Fibroblast of skin of left quadriceps (primary cell): ENCODE measurements at regions not wholly inside any gene's neighbourhood (a gene's known extent, or its start where the extent isn't known, plus 50 kb on each side); places are given as distances from the start of the nearest gene placed in this dataset.

ENCODE experiments used
- DNase-seq, 2 experiments: peaks; one replicate each; pipeline ENCODE4 v3.0.0-alpha.2; 2013; ENCODE audit warnings: low read depth in 2 of 2

DNA sequence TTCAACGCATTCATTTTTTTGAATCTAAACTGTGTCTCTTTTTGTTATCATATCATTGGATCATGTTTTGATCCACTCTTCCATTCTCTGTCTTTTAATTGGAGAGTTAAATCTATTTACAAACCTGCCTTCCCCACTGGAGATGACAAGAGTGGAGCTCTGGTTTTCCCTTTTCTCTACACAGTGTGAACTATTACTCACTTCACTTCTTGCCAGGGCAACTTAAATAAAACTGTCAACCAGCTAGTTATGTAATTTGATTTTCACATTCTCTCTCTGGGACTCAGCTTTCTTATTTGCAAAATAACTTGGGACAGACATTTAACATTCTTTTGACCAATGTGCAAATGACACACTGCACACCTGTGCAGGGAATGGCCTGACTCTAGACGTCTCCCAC lies 230.8 kb upstream of the CST7 start:
- no peak for DNase-seq

DNA sequence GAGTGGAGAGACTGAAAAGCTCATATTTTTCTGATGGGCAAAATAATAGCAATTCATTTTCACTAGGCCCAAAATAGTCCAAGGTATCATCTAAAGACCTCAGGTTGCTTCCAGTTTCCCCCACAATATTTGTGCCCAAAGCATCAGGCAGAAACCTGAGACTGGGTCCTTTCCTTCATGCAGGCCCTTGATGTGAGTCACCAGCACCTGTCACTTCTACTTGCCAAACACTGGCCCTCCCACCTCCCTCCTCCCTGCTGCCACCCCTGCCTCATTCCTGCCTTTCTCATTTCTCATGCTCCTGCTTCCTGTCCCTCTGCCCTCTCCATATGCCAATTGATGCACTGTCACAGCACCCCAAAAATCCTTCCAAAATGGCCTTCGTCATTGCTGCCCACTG lies 230.4 kb upstream of the CST7 start:
- no peak for DNase-seq

DNA sequence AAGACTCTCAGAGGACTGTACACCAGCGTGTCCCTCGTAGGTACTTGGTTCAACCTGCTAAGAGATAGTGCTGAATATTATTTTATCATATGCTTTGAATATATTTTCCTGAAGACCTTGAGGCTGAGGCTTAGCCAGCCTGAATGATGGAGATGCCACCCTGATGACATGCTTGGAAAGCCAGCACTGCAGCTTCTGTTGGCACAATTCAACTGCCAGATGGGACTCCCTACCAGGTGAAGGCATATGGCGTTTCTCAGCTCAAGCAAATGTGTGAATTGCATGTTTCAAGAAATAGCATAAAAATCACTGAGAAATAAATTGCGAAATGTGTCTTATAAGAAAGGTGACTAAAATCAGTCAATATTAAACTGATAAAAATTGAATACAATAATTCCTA lies 228.1 kb upstream of the CST7 start:
- no peak for DNase-seq

DNA sequence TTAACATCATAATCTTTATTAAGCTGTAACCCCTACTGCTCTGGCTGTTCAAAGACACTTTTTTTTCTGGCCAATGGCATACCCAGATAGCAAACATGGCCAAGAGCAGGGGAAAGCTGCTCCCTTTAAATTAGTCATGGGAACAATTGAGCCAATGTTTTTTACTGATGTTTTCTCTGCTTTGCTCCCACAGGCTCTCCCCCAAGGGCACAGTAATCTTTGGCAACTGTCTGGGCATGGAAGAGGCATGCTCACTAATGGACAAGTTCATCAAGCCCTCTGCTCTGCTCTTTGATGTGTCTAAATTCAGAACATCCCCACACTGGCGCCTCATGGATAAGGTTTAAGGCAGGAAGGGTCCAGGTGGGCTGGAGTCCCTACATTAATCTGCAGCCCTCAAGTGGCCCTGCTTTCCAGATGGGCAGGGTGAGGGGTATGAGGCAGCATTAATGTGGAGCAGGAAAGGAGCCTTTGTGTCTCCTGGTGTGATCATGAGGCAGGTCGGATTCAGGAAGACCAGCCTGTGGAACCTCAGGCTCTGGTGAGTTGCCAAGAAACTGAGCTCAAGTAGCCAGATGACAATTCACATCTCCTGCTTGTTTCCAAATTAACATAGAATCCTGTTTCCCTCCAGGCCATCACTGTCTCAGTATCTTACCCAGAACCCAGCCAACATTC lies 227.0 kb upstream of the CST7 start:
- no peak for DNase-seq

DNA sequence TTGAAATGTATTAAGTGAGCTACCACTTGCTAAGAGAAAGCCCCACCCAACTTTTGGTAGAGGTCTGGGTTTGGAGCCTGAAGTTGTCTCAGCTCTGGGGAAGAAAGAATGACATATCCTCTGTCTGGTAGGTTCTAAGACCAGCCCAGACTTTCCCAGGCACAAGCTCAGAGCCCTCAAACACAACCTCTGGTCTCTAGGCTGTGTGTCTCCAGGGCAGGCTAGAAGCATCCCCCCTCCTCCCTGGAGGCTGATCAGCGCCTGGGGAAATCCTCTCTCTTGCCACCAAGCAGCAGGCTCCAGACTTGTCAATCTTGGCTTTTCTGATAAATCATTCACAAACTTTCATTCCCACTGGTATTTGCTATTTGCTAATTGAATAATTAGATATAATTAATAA lies 226.5 kb upstream of the CST7 start:
- DNase-seq, result no peak

DNA sequence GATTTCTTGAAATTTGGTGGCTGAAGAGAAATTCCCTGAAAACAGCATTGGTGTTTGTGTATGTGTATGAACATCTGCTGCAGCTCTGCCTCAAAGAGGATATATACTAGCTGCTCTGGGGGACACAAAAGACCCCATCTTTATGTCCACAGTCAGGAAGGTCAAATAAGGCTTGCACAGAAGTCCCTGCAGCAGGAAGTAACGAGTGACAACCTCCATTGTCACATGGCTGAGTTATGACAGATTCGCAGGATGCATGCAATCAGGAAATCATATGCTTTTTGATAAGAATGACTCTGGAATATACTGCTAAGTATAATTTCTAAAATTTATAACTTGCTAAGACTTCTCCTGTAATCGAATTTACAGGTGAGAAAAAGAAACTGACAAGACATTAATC lies 225.9 kb upstream of the CST7 start:
- no peak for DNase-seq

DNA sequence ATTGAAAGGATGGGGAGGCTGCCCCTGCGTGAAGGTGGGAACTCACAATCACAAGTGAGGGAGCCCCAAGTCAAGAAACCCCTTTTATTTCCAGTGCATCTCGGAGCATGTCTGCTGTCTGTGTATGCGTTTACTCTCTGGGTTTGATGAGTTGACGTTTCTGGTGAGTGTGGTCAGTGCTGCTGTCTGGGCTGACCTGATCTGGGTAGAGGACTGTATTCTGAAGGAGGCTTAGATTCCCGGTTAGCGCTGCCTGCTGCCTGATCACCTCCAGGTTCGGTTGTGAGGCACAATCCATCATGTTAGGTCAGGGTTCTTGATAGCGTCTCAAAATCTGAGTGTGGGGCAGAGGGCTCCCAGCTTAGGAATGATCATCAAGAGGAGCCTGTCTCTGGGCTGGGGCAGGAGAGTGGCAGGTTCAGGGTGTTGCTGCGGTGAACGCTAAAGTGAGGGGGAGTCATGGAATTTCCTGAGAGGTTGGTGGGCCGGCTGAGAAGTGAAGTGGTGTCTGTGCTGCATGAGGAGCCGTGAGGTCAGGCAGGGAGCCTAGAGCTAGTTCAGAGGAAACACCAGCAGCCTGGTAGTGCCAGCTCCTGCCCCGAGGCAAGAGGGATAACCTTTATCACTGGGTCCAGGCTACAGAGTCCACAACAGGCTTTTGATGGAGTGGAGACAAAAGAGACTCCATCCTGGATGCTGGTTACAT lies 225.3 kb upstream of the CST7 start:
- no peak for DNase-seq

DNA sequence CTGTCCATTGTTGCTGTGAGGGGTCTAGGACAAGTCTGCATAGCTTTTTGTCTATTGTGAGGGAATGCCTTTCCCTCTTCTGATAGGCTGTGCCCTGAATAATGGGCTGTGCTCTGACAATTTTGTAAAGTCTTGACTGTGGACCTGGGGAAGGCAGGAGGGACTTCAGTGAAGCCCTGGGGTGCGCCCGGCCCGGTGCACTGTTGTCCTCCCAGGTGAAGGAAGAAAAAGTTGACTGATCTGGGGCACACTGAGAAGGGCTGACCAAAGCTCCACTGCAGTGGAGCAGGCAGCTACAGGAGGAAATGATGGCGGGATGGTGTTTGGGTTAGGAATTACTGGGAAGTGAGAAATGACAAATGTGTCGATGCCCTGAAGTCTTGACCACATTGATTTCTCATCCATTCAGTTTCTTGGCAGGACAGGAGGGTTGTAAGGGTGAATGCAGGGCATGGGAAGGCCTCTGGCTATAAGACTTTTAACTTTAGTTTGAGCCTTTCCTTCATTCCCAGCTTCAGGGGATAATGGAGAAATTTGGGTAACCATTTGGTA lies 224.0 kb upstream of the CST7 start:
- no peak for DNase-seq

DNA sequence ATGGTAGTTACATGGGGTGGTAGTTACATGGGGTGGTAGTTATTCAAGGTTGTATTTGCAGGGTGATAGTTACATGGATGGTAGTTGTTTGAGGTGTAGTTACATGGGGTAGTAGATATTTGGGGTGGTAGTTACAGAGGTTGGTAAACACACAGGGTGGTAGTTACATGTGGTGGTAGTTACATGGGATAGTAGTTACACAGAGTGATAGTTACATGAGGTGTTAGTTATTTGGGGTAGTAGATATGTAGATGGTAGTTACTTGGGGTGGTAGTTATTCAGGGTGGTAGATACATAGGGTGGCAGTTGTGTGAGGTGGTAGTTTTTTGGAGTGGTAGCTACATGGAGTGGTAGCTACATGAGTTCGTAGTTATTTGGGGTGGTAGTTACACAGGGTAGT lies 221.3 kb upstream of the CST7 start:
- DNase-seq, result no peak

DNA sequence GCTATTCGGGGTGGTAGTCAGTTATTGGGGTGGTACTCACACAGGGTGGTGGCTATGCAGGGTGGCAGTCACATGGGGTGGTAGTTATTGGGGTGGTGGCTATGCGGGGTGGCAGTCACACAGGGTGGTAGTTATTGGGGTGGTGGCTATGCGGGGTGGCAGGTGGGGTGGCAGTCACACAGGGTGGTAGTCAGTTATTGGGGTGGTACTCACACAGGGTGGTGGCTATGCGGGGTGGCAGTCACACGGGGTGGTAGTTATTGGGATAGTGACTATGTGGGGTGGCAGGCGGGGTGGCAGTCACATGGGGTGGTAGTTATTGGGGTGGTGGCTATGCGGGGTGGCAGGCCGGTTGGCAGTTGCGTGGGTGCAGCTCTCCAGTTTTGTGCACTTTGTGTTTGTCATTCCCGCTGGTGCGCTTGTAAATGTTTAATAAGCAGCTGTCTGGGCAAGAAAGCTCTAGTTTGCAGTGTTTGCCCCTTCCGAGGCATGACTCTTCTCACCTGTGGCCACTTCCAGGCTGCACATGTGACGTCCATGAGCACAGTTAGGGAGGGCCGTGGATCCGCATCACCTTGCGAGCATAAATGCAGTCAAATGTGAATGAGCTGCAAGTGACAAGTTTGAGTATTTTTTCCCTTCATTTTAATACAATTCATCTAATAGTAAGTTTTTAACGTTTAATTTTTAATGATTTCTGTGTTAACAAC lies 219.0 kb upstream of the CST7 start:
- DNase-seq, result no peak

DNA sequence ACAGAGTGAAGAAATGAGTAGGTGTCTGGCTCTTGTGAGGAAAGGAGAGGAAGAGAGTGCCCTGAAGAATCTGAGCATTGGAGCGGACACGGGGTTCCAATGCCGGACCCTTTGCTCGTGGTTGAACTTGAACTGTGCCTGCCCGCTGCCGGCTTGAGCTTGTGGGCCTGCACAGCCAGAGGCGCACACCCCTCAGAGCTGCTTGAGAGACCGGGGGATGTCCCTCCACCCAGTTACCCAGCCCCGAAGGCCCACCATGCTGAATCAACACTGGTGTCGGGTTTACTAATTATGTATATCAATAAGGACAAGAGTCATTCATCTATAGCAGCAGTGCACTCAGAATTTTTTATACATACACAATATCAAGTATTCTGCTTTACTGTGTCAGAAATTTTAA lies 218.3 kb upstream of the CST7 start:
- DNase-seq, result no peak

DNA sequence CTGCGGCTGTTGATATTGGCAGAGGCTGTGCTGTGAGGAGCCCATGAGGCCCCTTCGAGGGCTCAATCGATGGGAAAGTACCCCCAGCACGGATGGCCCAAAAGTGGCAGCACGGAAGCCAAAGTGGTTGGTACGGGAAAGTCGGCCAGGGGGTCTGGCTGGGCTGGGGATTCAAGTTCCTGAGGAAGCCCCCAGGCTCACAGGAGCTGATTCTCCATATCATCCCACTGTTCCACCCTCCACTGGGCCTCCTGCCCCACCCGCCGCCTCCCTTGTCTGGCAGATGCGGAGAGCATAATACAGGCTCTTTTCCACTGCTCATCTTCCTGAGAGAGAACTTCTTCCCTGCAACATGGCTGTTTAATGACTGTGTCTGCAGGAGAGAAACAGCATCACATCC lies 217.8 kb upstream of the CST7 start:
- DNase-seq, result no peak

DNA sequence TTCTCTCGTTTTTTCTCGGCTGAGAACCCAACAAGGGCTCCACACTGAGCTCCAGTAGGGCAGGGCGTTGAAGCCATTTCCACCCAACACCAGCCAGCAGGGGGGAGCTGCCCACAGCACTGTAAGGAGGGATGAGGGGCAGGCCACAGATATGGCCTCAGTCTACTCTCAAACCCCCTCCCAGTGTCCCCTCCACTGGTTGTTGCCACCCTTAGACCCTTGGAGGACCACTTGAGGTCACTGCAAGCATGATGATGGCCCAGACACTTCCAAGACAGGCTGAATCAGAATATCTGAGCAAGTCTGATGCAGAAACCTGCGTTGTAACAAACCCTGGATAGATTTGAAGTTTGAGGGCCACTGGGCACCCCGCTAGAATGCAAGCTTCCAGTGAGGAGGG lies 217.0 kb upstream of the CST7 start:
- no peak for DNase-seq

DNA sequence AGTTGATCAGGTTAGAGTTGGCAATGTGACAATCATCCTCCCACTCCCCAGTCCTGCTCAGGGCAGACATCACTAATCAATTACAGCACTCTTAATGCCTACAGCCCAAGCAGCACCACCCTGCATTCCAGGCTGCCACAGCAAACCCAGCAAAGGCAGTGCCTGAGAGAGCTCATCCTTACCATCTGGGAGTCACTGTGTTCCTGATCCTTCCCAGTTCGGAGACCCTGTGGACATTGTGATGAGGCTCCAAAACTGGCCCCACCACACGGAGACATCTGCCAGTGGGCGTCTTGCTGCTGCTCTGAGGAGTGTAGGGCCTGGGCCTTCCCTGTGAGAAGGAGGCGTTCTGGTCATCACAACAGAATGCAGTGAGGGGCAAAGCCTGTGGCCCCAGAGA lies 216.5 kb upstream of the CST7 start:
- no peak for DNase-seq

DNA sequence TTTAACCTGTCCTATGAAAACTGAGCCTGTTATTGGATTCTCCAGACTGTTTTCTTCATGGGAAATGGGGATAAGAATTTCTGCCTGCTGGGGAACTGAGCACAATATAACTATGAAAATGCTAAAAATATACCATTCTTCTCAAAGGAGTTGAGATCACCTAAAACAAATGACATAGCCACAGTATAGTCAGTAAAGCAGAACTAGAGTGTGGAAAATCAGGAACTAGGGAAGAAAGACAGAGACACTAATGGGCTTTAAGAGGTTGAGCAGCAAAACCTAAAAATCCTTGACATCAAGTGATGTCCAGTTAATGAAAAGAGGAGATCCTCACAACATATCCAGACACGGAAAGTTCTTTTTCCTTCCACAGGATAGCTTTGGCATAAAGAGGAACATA lies 215.7 kb upstream of the CST7 start:
- no peak for DNase-seq

DNA sequence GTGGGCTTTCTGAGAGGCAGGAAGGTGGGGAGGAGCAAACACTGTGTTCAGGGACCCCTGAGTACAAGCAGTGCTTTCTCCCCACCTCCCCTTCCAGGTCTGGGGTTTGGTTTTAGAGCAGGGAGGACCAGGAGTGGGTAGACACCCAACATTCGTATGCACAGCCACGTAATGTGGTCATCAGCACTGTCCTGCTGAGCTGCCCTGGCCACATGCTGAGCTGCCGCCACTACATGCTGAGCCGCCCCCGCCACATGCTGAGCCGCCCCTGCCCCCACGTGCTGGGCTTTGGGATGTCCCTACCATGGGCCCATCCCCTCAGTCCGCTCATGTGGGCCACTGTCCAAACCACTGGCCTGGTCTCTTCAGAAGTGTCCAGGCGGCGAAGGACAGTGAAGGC lies 214.9 kb upstream of the CST7 start:
- no peak for DNase-seq

DNA sequence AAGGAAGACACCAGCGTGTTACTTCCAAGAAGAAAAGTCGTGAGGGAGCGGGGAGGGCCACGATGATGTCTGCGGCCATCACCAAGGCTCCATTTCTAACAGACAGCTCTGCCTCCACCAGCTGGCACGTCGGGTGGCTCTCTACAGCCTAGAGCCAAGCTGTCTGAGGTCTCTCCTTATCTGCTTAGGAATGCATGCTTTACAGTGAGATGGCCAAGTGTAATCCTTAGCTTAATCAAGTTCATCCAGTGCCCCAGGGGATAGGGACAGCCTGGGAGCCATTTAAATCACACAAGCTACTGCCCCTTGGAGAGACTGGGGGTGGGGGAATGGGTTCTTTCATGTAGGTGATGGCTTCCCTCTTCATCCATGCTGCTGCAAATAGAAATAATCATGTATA lies 213.8 kb upstream of the CST7 start:
- DNase-seq, result no peak

DNA sequence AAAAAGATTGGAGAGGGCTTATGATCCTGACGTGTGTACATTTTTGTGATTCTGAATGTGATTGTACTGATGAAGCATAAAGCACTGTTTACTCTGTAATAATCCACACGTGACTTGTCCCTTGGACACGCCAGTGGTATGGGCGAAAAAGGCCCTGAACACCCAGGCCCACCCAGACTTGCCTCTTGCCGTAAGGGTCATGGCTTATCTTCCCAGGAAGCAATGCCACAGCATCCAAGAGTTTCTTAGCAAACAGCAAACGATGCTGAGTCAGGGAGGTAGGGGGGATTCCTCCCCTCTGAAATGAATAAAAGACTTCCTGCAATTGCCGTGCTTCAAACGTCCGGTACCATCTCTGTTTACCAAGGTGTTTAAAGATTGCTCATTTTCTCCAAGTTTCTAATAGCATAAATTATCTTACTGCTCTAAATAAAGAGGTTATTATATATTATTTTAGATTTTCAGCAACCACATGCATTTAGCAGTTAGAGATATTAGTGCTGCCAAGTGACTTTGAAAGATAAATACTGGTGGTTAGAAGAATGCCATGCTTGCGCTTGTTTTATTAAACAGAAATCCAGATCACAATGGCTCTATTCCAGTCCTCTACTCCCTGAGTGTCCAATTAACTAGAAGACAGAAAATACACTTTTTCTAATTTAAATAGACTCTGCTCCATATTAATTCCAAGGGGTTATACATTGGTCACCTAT lies 212.8 kb upstream of the CST7 start:
- no peak for DNase-seq

DNA sequence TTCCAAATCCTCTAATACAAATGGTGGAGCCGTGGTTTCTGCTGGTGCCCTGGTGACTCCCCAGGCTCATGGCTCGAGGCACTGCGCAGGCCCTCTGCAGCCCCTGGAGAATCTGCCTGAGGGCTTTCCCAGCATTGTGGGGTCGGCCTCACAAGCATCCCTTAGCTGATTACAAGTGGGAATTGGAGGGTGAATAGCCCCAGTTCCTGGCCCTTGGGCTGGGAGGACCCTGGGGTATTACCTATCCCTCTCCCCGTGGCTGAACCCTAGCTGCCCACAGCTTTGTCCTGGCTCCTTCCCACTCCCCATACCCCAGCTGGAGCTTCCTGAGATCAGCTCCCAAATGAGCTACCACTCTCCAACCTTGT lies 212.2 kb upstream of the CST7 start:
- no peak for DNase-seq

DNA sequence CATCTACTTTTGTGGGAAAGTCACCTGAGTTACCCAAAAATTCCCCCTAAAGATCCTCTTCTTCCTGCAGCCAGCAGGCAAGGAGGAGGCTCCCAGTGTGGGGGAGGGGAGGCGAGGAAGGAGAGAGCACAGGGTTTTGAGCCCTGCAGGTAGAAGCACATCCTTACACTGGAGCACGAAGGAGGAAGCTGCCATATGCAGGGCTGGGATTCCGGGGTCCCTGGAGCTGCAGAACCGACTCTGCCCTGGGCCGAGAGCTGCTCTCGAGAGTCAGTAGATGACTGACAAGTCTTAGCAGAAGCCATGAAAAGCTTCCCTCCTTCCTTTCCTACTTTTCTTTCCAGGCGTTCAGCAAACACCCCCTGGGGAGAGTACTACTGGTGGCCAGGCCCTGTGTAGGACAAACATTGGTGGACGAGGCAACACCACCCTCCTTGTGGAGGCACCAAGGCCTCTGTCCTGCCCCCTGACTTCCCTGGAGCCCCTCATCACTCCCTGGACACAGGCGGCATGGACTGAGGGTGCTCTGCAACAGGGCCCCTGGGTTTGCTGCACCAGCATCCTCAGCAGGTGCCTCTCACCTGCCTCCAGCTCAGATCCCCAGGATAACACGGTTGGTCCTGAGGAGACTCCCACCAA lies 211.7 kb upstream of the CST7 start:
- no peak for DNase-seq

DNA sequence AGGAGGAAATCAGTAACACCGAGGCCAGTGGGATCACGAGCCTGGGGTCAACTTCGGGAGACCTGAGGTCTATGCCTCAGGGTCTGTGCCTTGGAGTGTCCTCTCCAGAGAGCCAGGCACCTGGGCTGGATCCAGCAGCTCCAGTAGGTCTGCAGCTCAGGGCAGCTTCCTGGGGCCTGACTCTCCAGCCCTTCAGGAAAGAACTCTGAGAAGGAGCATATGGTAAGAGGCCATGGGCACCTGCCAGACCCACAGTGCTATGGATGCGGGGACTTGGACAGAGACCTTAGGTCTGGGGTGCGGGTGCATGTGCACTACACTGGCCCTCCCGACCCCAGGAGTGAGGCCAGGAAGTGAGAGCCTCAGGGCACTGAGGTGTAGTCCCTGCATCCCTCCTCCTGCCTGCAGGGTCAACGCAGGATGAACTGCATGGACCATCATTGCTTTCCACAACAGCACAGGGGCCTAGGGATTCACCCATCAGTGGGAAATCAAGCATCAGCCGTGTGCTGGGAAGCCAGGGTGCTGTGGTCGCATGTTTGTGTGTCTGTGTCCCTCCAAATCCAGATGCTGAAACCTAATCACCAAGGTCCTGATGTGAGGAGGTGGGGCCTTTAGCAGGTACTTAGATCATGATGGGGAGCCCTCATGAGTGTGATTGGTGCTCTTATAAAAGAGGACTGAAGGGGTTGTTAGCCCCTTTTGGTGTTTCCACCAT lies 210.9 kb upstream of the CST7 start:
- DNase-seq, result no peak
